SK-N-SH (cell line): ENCODE measurements at regions not wholly inside any gene's neighbourhood (a gene's known extent, or its start where the extent isn't known, plus 50 kb on each side); places are given as distances from the start of the nearest gene placed in this dataset.

Experiments
- CTCF ChIA-PET: fragments of 300-600, 350-600 bp; formaldehyde crosslinking; extraction: SDS; loops from one replicate; lab custom pipeline; 2021; lab: Yijun Ruan, JAX
- POLR2A ChIA-PET: fragments of 350-600 bp; sonication (Branson Sonifier 250); formaldehyde crosslinking; extraction: SDS; loops from one replicate; lab custom pipeline; 2020; ENCODE audit warnings: antibody characterized with exemption, inconsistent platforms; lab: Yijun Ruan, JAX
- DNase-seq: peaks from one replicate; pipeline ENCODE4 v3.0.0; 2012
- H2AFZ ChIP-seq: fragments of 200-600 bp; sonication (generic); 2 replicates; pipeline ENCODE4 v1.8.1; 2016; ENCODE audit warnings: antibody characterized with exemption, mild to moderate bottlenecking, low read depth
- H3F3A ChIP-seq: fragments of 200-600 bp; sonication (generic); replicated peaks from 2 replicates; pipeline ENCODE3; 2016; ENCODE audit warnings: antibody characterized with exemption, mild to moderate bottlenecking; ENCODE audit not compliant: insufficient read depth
- H3K27ac ChIP-seq, 2 experiments: fragments of 200-500 bp in 1 of 2; fragments of 200-600 bp in 1 of 2; sonication (Bioruptor generic) in 1 of 2; sonication (generic), shearing (Covaris generic) in 1 of 2; 2 replicates each; pipeline versions ENCODE4 v1.5.1 to v1.6.1; 2014 to 2016; ENCODE audit warnings: low read depth in 2 of 2, inconsistent platforms in 1 of 2, low read length in 1 of 2, mild to moderate bottlenecking in 1 of 2, mixed read lengths in 1 of 2
- H3K27me3 ChIP-seq: fragments of 200-600 bp; sonication (generic), shearing (Covaris generic); 2 replicates; pipeline ENCODE4 v1.6.1; 2016; ENCODE audit warnings: mixed run types; ENCODE audit not compliant: insufficient read depth
- H3K36me3 ChIP-seq, 2 experiments: fragments of 200-500 bp in 1 of 2; fragments of 200-600 bp in 1 of 2; sonication (Bioruptor generic) in 1 of 2; sonication (generic) in 1 of 2; replicated peaks in 1 of 2; 2 replicates each; pipeline versions ENCODE3 to v1.5.1; 2014 to 2016; ENCODE audit warnings: low read length in 1 of 2, mild to moderate bottlenecking in 1 of 2; ENCODE audit not compliant: insufficient read depth in 2 of 2, control insufficient read depth in 1 of 2
- H3K4me1 ChIP-seq, 2 experiments: fragments of 200-500 bp in 1 of 2; fragments of 200-600 bp in 1 of 2; sonication (Bioruptor generic) in 1 of 2; sonication (generic), shearing (Covaris generic) in 1 of 2; 2 replicates each; pipeline versions ENCODE4 v1.5.1 to v1.6.1; 2014 to 2016; ENCODE audit warnings: low read depth in 1 of 2, low read length in 1 of 2, mixed run types in 1 of 2; ENCODE audit not compliant: insufficient read depth in 2 of 2, control insufficient read depth in 1 of 2
- H3K4me2 ChIP-seq: fragments of 200-600 bp; sonication (generic), shearing (Covaris generic); 2 replicates; pipeline ENCODE4 v1.6.1; 2017; ENCODE audit warnings: mixed run types
- H3K4me3 ChIP-seq, 2 experiments: fragments of 200-500 bp in 1 of 2; fragments of 200-600 bp in 1 of 2; sonication (Bioruptor generic) in 1 of 2; sonication (generic), shearing (Covaris generic) in 1 of 2; 2 replicates each; pipeline versions ENCODE4 v1.5.1 to v1.8.1; 2014 to 2016; ENCODE audit warnings: low read depth in 2 of 2, inconsistent platforms in 1 of 2, low read length in 1 of 2, mild to moderate bottlenecking in 1 of 2, mixed read lengths in 1 of 2, moderate library complexity in 1 of 2
- H3K79me2 ChIP-seq: fragments of 200-600 bp; sonication (generic); 2 replicates; pipeline ENCODE4 v1.8.1; 2017; ENCODE audit warnings: mild to moderate bottlenecking; ENCODE audit not compliant: insufficient read depth
- H3K9ac ChIP-seq: fragments of 200-600 bp; sonication (generic); 2 replicates; pipeline ENCODE4 v1.6.1; 2017; ENCODE audit warnings: mixed run types
- H3K9me2 ChIP-seq: fragments of 200-600 bp; sonication (generic); 2 replicates; pipeline ENCODE4 v1.6.1; 2017; ENCODE audit warnings: mixed run types
- H3K9me3 ChIP-seq: fragments of 200-600 bp; sonication (generic); 2 replicates; pipeline ENCODE4 v1.6.1; 2017; ENCODE audit warnings: mixed run types, mild to moderate bottlenecking, moderate library complexity
- H4K20me1 ChIP-seq: fragments of 200-600 bp; sonication (generic); 2 replicates; pipeline ENCODE4 v1.6.1; 2017; ENCODE audit warnings: mild to moderate bottlenecking, mixed run types; ENCODE audit not compliant: insufficient read depth
- CHD2 ChIP-seq: fragments of 150-350 bp; IDR thresholded peaks from 2 replicates; pipeline ENCODE4 v1.6.1; 2018; ENCODE audit warnings: low read length; ENCODE audit not compliant: partially characterized antibody
- ELF1 ChIP-seq: IDR thresholded peaks from 2 replicates; pipeline ENCODE4 v1.4.0; 2012
- EP300 ChIP-seq, 2 experiments: IDR thresholded peaks; 2 replicates each; pipeline versions ENCODE4 v1.4.0 to v1.6.1; 2012; ENCODE audit warnings: borderline replicate concordance in 1 of 2, low read depth in 1 of 2, low read length in 1 of 2
- FOSL2 ChIP-seq: IDR thresholded peaks from 2 replicates; pipeline ENCODE4 v1.4.0; 2012; ENCODE audit warnings: low read depth, mild to moderate bottlenecking, moderate library complexity, borderline replicate concordance
- FOXM1 ChIP-seq: IDR thresholded peaks from 2 replicates; pipeline ENCODE4 v1.4.0; 2012; ENCODE audit warnings: low read depth, mild to moderate bottlenecking
- GATA2 ChIP-seq: sonication (generic); formaldehyde crosslinking; IDR thresholded peaks from 2 replicates; pipeline ENCODE4 v1.5.0; 2020; ENCODE audit warnings: mild to moderate bottlenecking, missing genetic modification reagents
- JUND ChIP-seq: IDR thresholded peaks from 2 replicates; pipeline ENCODE4 v1.4.0; 2012
- MXI1 ChIP-seq: IDR thresholded peaks from 2 replicates; pipeline ENCODE4 v1.6.1; 2012; ENCODE audit warnings: mild to moderate bottlenecking, low read depth, low read length, improper control_type of control experiment
- NRF1 ChIP-seq: IDR thresholded peaks from 2 replicates; pipeline ENCODE4 v1.6.1; 2012; ENCODE audit warnings: low read depth, mild to moderate bottlenecking, low read length
- RCOR1 ChIP-seq: fragments of 150-350 bp; IDR thresholded peaks from 2 replicates; pipeline ENCODE4 v1.6.1; 2017; ENCODE audit warnings: antibody characterized with exemption, low read length
- SIN3A ChIP-seq: IDR thresholded peaks from 2 replicates; pipeline ENCODE4 v1.6.1; 2012; ENCODE audit warnings: low read depth, mild to moderate bottlenecking, low read length, moderate library complexity, borderline replicate concordance
- SMC3 ChIP-seq: IDR thresholded peaks from 2 replicates; pipeline ENCODE4 v1.6.1; 2012; ENCODE audit warnings: low read depth, low read length, improper control_type of control experiment
- TAF1 ChIP-seq: IDR thresholded peaks from 2 replicates; pipeline ENCODE4 v1.6.1; 2012; ENCODE audit warnings: low read depth, mild to moderate bottlenecking, low read length, moderate library complexity, borderline replicate concordance
- TCF12 ChIP-seq: IDR thresholded peaks from 2 replicates; pipeline ENCODE4 v1.4.0; 2012
- TEAD4 ChIP-seq: IDR thresholded peaks from 2 replicates; pipeline ENCODE4 v1.4.0; 2012; ENCODE audit warnings: mild to moderate bottlenecking, borderline replicate concordance; ENCODE audit not compliant: insufficient read depth
- YY1 ChIP-seq: IDR thresholded peaks from 2 replicates; pipeline ENCODE4 v1.4.0; 2012; ENCODE audit warnings: low read depth, mild to moderate bottlenecking
- WGBS: methylation state at CpG from one replicate; pipeline ENCODE4 v1.1.6; 2017; ENCODE audit warnings: low lambda C conversion rate; 5-methylcytosine and 5-hydroxymethylcytosine counted together
- TF ChIP-seq, protein P1 (sequence below): IDR thresholded peaks from 2 replicates; pipeline ENCODE4 v1.4.0; 2012; ENCODE audit warnings: low read depth
- TF ChIP-seq, protein P2 (sequence below): fragments of 150-350 bp; IDR thresholded peaks from 2 replicates; pipeline ENCODE4 v1.6.1; 2017; ENCODE audit warnings: antibody characterized with exemption, low read length, low read depth, borderline replicate concordance
- TF ChIP-seq, protein P3 (sequence below): fragments of 200-600 bp; sonication (generic); IDR thresholded peaks from 2 replicates; pipeline ENCODE4 v1.6.1; 2017; ENCODE audit warnings: antibody characterized with exemption, mild to moderate bottlenecking, moderate library complexity

DNA sequence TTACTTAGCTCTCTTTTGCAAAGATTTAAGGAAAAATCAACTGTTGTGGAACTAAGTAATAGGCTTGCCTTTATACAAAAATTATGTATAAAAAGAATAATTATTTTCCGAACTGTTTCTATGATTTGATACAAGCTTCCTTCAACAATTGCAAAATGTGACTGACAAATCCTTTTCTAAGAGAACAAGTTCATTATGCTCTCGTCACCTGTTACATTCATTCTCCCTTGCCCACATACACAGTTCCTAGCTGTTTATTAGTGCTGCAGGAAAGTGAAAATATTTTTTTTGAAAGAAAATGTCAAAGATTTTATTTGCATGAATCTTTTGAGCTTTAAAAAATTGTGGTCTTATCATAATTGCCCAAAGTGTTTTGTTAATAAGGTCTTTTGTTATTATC, 466.2 kb downstream of the USP25 start:
- TF ChIP-seq, protein P1, sequence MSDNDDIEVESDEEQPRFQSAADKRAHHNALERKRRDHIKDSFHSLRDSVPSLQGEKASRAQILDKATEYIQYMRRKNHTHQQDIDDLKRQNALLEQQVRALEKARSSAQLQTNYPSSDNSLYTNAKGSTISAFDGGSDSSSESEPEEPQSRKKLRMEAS: no peak
- TF ChIP-seq CHD2: no peak
- no peak for TF ChIP-seq SMC3
- TF ChIP-seq EP300 (IDR thresholded peaks at IDR 0.05; ENCODE audit: borderline replicate concordance in 1 of 2, low read depth in 1 of 2, low read length in 1 of 2): no peak
- no peak for TF ChIP-seq MXI1
- TF ChIP-seq, protein P2, sequence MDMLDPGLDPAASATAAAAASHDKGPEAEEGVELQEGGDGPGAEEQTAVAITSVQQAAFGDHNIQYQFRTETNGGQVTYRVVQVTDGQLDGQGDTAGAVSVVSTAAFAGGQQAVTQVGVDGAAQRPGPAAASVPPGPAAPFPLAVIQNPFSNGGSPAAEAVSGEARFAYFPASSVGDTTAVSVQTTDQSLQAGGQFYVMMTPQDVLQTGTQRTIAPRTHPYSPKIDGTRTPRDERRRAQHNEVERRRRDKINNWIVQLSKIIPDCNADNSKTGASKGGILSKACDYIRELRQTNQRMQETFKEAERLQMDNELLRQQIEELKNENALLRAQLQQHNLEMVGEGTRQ: no peak
- TF ChIP-seq YY1: no peak
- TF ChIP-seq, protein P3, sequence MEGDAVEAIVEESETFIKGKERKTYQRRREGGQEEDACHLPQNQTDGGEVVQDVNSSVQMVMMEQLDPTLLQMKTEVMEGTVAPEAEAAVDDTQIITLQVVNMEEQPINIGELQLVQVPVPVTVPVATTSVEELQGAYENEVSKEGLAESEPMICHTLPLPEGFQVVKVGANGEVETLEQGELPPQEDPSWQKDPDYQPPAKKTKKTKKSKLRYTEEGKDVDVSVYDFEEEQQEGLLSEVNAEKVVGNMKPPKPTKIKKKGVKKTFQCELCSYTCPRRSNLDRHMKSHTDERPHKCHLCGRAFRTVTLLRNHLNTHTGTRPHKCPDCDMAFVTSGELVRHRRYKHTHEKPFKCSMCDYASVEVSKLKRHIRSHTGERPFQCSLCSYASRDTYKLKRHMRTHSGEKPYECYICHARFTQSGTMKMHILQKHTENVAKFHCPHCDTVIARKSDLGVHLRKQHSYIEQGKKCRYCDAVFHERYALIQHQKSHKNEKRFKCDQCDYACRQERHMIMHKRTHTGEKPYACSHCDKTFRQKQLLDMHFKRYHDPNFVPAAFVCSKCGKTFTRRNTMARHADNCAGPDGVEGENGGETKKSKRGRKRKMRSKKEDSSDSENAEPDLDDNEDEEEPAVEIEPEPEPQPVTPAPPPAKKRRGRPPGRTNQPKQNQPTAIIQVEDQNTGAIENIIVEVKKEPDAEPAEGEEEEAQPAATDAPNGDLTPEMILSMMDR: no peak
- TF ChIP-seq JUND: no peak
- no peak for TF ChIP-seq NRF1
- no peak for TF ChIP-seq SIN3A
- no peak for TF ChIP-seq FOSL2
- TF ChIP-seq TEAD4: no peak
- TF ChIP-seq, all 33 proteins: peak for 0
- no peak overlapping the region for H3K4me2 ChIP-seq
- H3K9me2 ChIP-seq: no peaks in the 10 kb centered on the region
- H3K27ac ChIP-seq: no peak overlapping the region
- no peak for DNase-seq
- POLR2A ChIA-PET: no interaction called here
- CTCF ChIA-PET: interaction anchor here (1.1 to 1.3 kb wide), 3 partner anchors 10 to 26 kb away, joined by 3 to 5 read pairs (median 4); no protein-coding TSS in a partner anchor
- no peak overlapping the region for H2AFZ ChIP-seq
- H3K9me3 ChIP-seq: no peaks in the 10 kb centered on the region
- H3K27me3 ChIP-seq: no peaks in the 10 kb centered on the region
- H4K20me1 ChIP-seq: no peaks in the 10 kb centered on the region
- H3K4me1 ChIP-seq: no peaks in the 10 kb centered on the region; a peak in 1 of 4 replicates
- H3K9ac ChIP-seq: no peak overlapping the region
- H3K36me3 ChIP-seq: no peaks in the 10 kb centered on the region
- H3F3A ChIP-seq: no peaks in the 10 kb centered on the region
- 61% methylated on average over 2 of the region's 2 CpGs for WGBS
- no peak overlapping the region for H3K4me3 ChIP-seq
- no peaks in the 10 kb centered on the region for H3K79me2 ChIP-seq

DNA sequence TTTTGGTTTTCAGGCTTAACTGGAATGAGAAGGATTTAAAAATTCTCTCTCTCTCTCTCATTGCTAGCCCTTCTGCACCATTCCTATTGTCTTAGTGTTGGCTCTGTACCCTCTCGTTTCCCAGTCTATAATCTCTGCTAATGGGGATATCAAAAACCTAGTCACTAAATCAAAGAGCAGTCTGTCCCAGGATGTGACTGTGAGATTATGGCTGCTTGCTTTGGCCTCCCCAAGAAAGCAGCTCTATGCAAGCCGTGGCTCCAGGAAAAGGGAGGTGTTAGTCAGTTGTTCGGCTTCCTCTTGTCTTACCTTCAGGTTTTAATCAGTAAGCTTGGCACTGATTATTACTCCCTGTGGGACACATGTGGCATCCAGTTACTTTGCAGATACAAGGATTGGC, 468.8 kb downstream of the USP25 start:
- 35% methylated on average over 3 of the region's 3 CpGs for WGBS
- H3K9ac ChIP-seq: no peak overlapping the region
- no peaks in the 10 kb centered on the region for H3F3A ChIP-seq
- ChIA-PET POLR2A (no interaction called here), CTCF (interaction anchor here (0.6 kb wide), 1 partner anchor 1402 kb away, joined by 3 read pairs; no protein-coding TSS in a partner anchor)
- DNase-seq: no peak
- no peaks in the 10 kb centered on the region for H3K9me3 ChIP-seq
- H3K79me2 ChIP-seq: no peaks in the 10 kb centered on the region
- H2AFZ ChIP-seq: no peak overlapping the region
- H3K36me3 ChIP-seq: no peaks in the 10 kb centered on the region
- H3K27me3 ChIP-seq: no peaks in the 10 kb centered on the region
- H3K27ac ChIP-seq: no peak overlapping the region
- no peaks in the 10 kb centered on the region; a peak in 1 of 4 replicates for H3K4me1 ChIP-seq
- no peak for TF ChIP-seq TCF12
- no peak for TF ChIP-seq RCOR1
- no peak for TF ChIP-seq TAF1
- no peak for TF ChIP-seq YY1
- no peak for TF ChIP-seq JUND
- no peak for TF ChIP-seq FOXM1
- no peak for TF ChIP-seq ELF1
- TF ChIP-seq, protein P1: no peak
- TF ChIP-seq, protein P3: no peak
- TF ChIP-seq GATA2 (CRISPR knock-in tag): no peak
- H3K4me2 ChIP-seq: no peak overlapping the region
- no peaks in the 10 kb centered on the region for H3K9me2 ChIP-seq
- no peak overlapping the region for H3K4me3 ChIP-seq
- H4K20me1 ChIP-seq: no peaks in the 10 kb centered on the region
